ENCODE measurements at regions not wholly inside any gene's neighbourhood (a gene's known extent, or its start where the extent isn't known, plus 50 kb on each side); places are given as distances from the start of the nearest gene placed in this dataset.

GRCh38 chr2:144674071-144674470 lies 154.2 kb upstream of the ZEB2 start:
- DNase-seq (ENCODE audit: low spot score in 2 of 2): no peak
- Histone ChIP-seq H3K4me1 (no peaks in the 10 kb centered on the region), H3K4me3 (no peak overlapping the region), H3K36me3 (no peaks in the 10 kb centered on the region), H3K27me3 (no peaks in the 10 kb centered on the region), H3K27ac (no peak overlapping the region), H3K9me3 (no peaks in the 10 kb centered on the region)
- intact Hi-C loops (cut with DNase I; ENCODE audit: low total_unique reads): loop anchor here (5.0 kb wide), 1 partner anchor 508 kb away; no protein-coding TSS in a partner anchor
- TF ChIP-seq POLR2AphosphoS5 (IDR thresholded peaks at IDR 0.05): no peak
- no peak for TF ChIP-seq POLR2A (IDR thresholded peaks at IDR 0.05)
- no peak for TF ChIP-seq CTCF (IDR thresholded peaks at IDR 0.05)

GRCh38 chr2:144673456-144673855 lies 153.5 kb upstream of the ZEB2 start:
- H3K9me3 ChIP-seq: no peaks in the 10 kb centered on the region
- H3K4me1 ChIP-seq: no peaks in the 10 kb centered on the region
- DNase-seq (ENCODE audit: low spot score in 2 of 2): no peak
- H3K27me3 ChIP-seq: no peaks in the 10 kb centered on the region
- no peak overlapping the region for H3K27ac ChIP-seq
- no peaks in the 10 kb centered on the region for H3K36me3 ChIP-seq
- intact Hi-C loops (cut with DNase I; ENCODE audit: low total_unique reads): loop anchor here (5.0 kb wide), 1 partner anchor 509 kb away; no protein-coding TSS in a partner anchor
- no peak overlapping the region for H3K4me3 ChIP-seq
- TF ChIP-seq CTCF (IDR thresholded peaks at IDR 0.05) (no peak), POLR2A (IDR thresholded peaks at IDR 0.05) (no peak), POLR2AphosphoS5 (IDR thresholded peaks at IDR 0.05) (no peak)

GRCh38 chr2:144671695-144672455 lies 152.0 kb upstream of the ZEB2 start:
- TF ChIP-seq CTCF (IDR thresholded peaks at IDR 0.05) (no peak), POLR2AphosphoS5 (IDR thresholded peaks at IDR 0.05) (no peak), POLR2A (IDR thresholded peaks at IDR 0.05) (no peak)
- H3K27ac ChIP-seq: no peak overlapping the region
- no peaks in the 10 kb centered on the region for H3K9me3 ChIP-seq
- no peak overlapping the region for H3K4me3 ChIP-seq
- no peaks in the 10 kb centered on the region for H3K27me3 ChIP-seq
- H3K36me3 ChIP-seq: no peaks in the 10 kb centered on the region
- no peaks in the 10 kb centered on the region for H3K4me1 ChIP-seq
- no peak for DNase-seq (ENCODE audit: low spot score in 2 of 2)
- intact Hi-C loops (cut with DNase I; ENCODE audit: low total_unique reads): loop anchor here (5.0 kb wide), 1 partner anchor 510 kb away; no protein-coding TSS in a partner anchor

GRCh38 chr2:144670738-144671137 lies 150.8 kb upstream of the ZEB2 start:
- intact Hi-C loops (cut with DNase I; ENCODE audit: low total_unique reads): loop anchor here (5.0 kb wide), 1 partner anchor 512 kb away; no protein-coding TSS in a partner anchor
- no peak for TF ChIP-seq CTCF (IDR thresholded peaks at IDR 0.05)
- no peak for TF ChIP-seq POLR2A (IDR thresholded peaks at IDR 0.05)
- TF ChIP-seq POLR2AphosphoS5 (IDR thresholded peaks at IDR 0.05): no peak
- Histone ChIP-seq H3K4me3 (no peak overlapping the region), H3K4me1 (no peaks in the 10 kb centered on the region), H3K36me3 (no peaks in the 10 kb centered on the region), H3K27me3 (no peaks in the 10 kb centered on the region), H3K9me3 (no peaks in the 10 kb centered on the region), H3K27ac (no peak overlapping the region)
- DNase-seq (ENCODE audit: low spot score in 2 of 2): no peak

GRCh38 chr2:144670080-144670479 lies 150.2 kb upstream of the ZEB2 start:
- Histone ChIP-seq H3K4me3 (no peak overlapping the region), H3K27ac (no peak overlapping the region), H3K4me1 (no peaks in the 10 kb centered on the region), H3K9me3 (no peaks in the 10 kb centered on the region), H3K27me3 (no peaks in the 10 kb centered on the region), H3K36me3 (no peaks in the 10 kb centered on the region)
- intact Hi-C loops (cut with DNase I; ENCODE audit: low total_unique reads): loop anchor here (5.0 kb wide), 1 partner anchor 512 kb away; no protein-coding TSS in a partner anchor
- TF ChIP-seq POLR2AphosphoS5 (IDR thresholded peaks at IDR 0.05): no peak
- TF ChIP-seq POLR2A (IDR thresholded peaks at IDR 0.05): no peak
- TF ChIP-seq CTCF (IDR thresholded peaks at IDR 0.05): no peak
- no peak for DNase-seq (ENCODE audit: low spot score in 2 of 2)
